Activated naive CD8-positive, alpha-beta T cell treated with anti-CD3 and anti-CD28 coated beads, Interleukin-2, amount 50 U/mL, for 24 hours (primary cell): ENCODE measurements at regions not wholly inside any gene's neighbourhood (a gene's known extent, or its start where the extent isn't known, plus 50 kb on each side); places are given as distances from the start of the nearest gene placed in this dataset.
A peak's percentile ranks its signal among the peaks of the same experiment; 100 is the strongest.

ENCODE experiments used
- ATAC-seq: fragments of 150-1000 bp; cut with Tn5 transposase; one replicate; pipeline ENCODE4 v1.10.0; 2021
- DNase-seq: peaks from one replicate; pipeline ENCODE4 v3.0.0; 2021
- H3K27ac Mint-ChIP-seq: one replicate; pipeline ENCODE4 v1.8.0; 2021; ENCODE audit warnings: mild to moderate bottlenecking, mixed read lengths
- H3K27me3 Mint-ChIP-seq: one replicate; pipeline ENCODE4 v1.8.0; 2021; ENCODE audit warnings: mixed read lengths
- H3K36me3 Mint-ChIP-seq: one replicate; pipeline ENCODE4 v1.8.0; 2021; ENCODE audit warnings: low read depth, mixed read lengths
- H3K4me1 Mint-ChIP-seq: one replicate; pipeline ENCODE4 v1.8.0; 2021; ENCODE audit warnings: mixed read lengths
- H3K4me3 Mint-ChIP-seq: one replicate; pipeline ENCODE4 v1.8.0; 2021; ENCODE audit warnings: mild to moderate bottlenecking, moderate library complexity, mixed read lengths
- H3K9me3 Mint-ChIP-seq: one replicate; pipeline ENCODE4 v1.8.0; 2021; ENCODE audit warnings: mixed read lengths

DNA sequence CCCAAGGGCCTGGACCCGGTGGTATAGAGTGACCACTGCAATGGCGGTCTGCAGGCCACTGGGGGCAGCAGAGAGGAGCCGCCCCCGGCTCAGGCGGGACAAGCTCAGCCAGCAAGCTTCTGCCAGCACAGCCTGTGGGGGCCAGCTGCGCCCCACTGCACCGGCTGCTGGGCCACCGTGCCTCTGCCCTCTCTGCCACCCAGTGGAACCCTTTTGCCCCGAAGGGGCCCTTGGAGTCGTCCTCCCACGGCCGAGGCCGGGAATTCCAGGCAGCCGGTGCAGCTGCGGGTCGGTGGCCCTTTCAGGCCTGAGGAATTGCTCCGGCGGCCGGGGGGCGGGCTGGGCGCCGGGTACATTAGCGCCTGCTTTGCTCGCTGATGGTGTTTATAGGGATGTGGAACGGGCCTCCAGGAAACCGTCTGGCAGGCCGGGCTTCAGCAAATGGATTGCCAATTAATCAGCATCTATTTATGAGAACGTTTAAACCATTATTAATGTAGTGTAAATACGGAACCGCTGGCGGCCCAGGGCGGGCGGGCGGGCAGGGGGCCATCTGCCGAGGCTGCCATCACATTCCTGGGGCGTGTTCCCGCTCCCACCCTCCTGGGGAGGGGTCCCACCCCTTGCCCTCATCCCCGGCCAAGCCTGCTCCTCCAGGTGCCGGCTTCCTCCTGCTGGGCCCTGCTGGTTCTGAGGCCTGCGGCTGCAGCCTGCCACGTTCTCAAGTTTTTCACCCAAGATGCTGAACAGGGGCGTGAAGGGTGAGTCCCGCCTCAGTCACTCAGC is 127.4 kb downstream of the BARX1 start:
- DNase-seq = peak; percentile 49
- Mint-ChIP-seq H3K4me3 (no peak overlapping the region), H3K27me3 (peaks cover 36% of the 10 kb centered on the region), H3K36me3 (no peaks in the 10 kb centered on the region), H3K27ac (no peak overlapping the region), H3K9me3 (no peaks in the 10 kb centered on the region), H3K4me1 (peaks cover 6% of the 10 kb centered on the region)
- peak; percentile 71 for ATAC-seq

GRCh38 chr9:93826905-93827544 is 128.1 kb downstream of the BARX1 start:
- Mint-ChIP-seq H3K4me1 (peaks cover 6% of the 10 kb centered on the region), H3K27me3 (peaks cover 40% of the 10 kb centered on the region), H3K4me3 (no peak overlapping the region), H3K36me3 (no peaks in the 10 kb centered on the region), H3K9me3 (no peaks in the 10 kb centered on the region), H3K27ac (no peak overlapping the region)
- DNase-seq = no peak
- ATAC-seq = no peak

DNA sequence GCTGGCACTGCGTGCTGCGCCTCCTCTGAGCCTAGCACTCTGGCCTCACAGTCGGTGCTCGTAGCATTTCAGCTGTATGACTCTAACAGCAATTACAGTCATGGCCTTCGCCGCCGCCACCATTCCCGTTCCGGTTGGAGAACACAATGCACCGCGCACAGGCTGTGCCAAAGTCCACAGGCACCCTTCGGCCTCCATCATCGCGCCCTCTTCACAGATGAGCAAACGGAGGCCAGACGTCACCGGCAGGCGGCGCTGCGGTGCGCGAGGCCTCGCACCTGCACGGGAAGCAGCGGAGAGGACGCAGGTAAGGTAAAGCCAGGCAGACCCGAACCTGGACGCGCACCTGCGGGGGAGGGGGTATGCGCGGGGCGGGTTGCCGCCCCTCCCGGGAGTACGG is 128.9 kb downstream of the BARX1 start:
- no peak for ATAC-seq

DNA sequence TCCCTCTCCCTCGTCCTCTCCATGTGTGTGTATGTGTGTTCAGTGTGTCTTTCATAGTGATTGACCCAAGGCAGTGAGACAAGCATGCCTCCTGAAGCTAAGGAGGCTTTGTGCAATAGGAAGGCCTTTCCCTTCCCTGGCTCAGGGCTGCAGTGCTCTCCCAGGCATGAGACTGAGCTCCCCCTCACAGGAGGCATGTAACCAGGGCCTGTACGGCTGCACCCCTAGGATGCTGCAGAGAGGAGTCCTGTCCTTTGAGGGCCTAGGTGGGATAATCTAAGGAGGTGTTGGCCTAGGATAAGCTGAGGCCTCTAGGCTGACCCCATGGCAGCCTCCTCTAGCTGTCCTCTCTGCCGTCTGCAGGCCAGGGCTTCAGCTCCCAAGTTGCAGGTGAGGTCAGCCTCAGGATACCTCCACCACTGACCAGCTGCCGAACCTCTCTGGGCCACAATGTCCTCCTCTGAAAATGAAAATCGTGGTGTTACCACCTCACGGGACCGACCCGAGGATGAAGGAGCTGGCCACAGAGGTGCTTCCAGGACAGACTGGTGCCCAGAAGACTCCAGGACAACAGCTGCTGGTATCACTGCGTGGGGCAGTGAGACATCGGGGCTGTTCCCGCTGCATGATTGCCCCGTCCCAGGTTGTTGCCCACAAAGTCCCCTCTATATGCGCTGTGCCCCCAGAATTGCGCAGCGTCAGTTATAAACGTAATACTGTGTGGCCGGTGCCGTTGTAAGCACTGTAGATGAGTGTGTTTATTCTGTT is 129.6 kb downstream of the BARX1 start:
- ATAC-seq (no peak), DNase-seq (no peak)
- Mint-ChIP-seq H3K4me1 (peaks cover 6% of the 10 kb centered on the region), H3K27ac (no peak overlapping the region), H3K36me3 (no peaks in the 10 kb centered on the region), H3K27me3 (peaks cover 38% of the 10 kb centered on the region), H3K4me3 (no peak overlapping the region), H3K9me3 (no peaks in the 10 kb centered on the region)

More for the DNA sequence above, 128.9 kb downstream of the BARX1 start:
- Mint-ChIP-seq H3K9me3 (no peaks in the 10 kb centered on the region), H3K36me3 (no peaks in the 10 kb centered on the region), H3K4me1 (peaks cover 6% of the 10 kb centered on the region), H3K4me3 (no peak overlapping the region), H3K27ac (no peak overlapping the region), H3K27me3 (peaks cover 43% of the 10 kb centered on the region)
- DNase-seq = peak; percentile 64

GRCh38 chr9:93824386-93825294 is 130.5 kb downstream of the BARX1 start:
- ATAC-seq (no peak), DNase-seq (no peak)
- peaks cover 38% of the 10 kb centered on the region for H3K27me3 Mint-ChIP-seq
- H3K36me3 Mint-ChIP-seq = no peaks in the 10 kb centered on the region
- H3K4me3 Mint-ChIP-seq = no peak overlapping the region
- H3K4me1 Mint-ChIP-seq = peaks cover 6% of the 10 kb centered on the region
- no peaks in the 10 kb centered on the region for H3K9me3 Mint-ChIP-seq
- H3K27ac Mint-ChIP-seq = no peak overlapping the region

DNA sequence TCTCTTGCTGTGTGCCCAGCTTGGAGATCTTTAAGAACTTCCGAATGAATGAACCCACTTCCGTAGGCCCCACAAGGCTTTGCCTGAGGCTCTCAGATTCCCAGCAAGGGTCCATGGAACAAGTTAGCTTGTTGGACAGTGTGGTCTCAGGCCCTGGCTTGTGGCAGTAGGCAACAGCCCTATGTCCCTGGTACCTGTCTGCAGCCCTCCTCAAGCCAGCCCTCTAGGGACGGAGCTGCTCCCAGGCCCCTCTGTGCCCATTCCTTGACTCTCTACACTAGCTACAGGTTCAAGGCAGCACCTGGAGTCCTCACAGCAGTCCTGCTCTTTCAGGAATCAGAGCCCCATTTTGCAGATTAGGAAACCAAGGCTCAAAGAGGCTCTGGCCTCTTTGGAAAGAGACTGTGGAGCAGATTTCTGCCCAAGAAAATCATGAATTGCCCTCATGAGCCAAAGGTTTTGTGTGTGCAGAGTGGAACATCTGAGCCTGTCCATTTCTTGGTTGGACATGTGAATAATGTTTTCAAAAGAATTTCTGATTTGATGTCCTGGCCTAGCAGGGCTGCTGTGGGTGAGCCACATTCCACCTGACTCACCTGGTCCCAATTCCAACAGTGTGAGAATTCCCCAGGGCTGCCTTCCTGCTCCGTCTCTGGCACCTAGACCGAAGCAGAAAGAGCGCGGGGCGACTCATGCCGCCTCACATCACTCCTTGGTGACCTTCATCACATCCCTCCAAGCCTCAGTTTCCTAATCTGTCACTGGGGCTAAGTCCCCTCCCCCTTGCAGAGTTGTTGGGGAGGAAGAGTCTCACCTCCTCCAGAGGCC is 131.7 kb downstream of the BARX1 start:
- no peak for DNase-seq
- Mint-ChIP-seq H3K4me1 (peaks cover 6% of the 10 kb centered on the region), H3K27ac (no peak overlapping the region), H3K27me3 (peaks cover 32% of the 10 kb centered on the region), H3K9me3 (no peaks in the 10 kb centered on the region), H3K4me3 (no peak overlapping the region), H3K36me3 (no peaks in the 10 kb centered on the region)
- ATAC-seq = no peak

DNA sequence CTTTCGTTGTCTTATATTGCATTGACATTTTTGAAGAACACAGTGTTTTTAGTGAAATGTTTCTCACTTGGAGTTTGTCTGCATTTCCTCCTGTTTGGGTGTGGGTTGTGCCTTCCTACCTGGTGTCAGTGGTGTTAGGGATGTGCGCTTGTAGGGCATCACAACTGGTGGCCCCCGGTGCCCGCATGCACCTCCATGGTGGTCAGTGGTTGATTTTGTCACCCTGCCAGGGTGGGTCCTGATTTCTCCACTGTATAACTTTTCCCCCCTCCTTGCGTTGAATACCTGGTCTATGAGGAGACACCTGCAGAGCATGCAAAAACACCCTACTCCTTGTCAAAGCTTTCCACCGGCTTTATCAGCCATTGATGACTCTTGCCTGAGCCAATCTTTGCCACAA is 132.9 kb downstream of the BARX1 start:
- Mint-ChIP-seq H3K4me1 (peaks cover 6% of the 10 kb centered on the region), H3K36me3 (no peaks in the 10 kb centered on the region), H3K27ac (no peak overlapping the region), H3K4me3 (no peak overlapping the region), H3K27me3 (peaks cover 32% of the 10 kb centered on the region), H3K9me3 (no peaks in the 10 kb centered on the region)
- ATAC-seq = no peak
- no peak for DNase-seq

DNA sequence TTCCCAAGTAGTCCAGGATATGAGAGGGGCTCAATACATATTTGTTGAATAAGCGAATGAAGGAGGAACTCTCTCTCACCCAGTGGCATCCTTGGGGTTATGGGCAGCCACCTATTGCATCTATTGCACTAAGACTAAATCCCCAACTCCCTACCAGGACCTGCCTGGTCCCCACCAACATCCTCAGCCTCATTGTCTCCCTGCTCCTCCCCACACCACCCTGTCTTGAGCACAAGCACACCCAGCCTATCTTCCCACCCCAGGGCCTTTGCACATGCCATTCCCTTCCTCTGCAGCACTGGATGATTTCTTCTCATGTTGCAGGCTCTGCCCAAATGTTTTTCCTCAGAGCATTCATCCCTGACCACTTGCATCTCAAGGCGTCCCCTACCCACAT is 133.8 kb downstream of the BARX1 start:
- H3K27me3 Mint-ChIP-seq = peaks cover 24% of the 10 kb centered on the region
- H3K4me3 Mint-ChIP-seq = no peak overlapping the region
- ATAC-seq (no peak), DNase-seq (no peak)
- no peak overlapping the region for H3K27ac Mint-ChIP-seq
- no peaks in the 10 kb centered on the region for H3K9me3 Mint-ChIP-seq
- peaks cover 1% of the 10 kb centered on the region for H3K4me1 Mint-ChIP-seq
- H3K36me3 Mint-ChIP-seq = no peaks in the 10 kb centered on the region

DNA sequence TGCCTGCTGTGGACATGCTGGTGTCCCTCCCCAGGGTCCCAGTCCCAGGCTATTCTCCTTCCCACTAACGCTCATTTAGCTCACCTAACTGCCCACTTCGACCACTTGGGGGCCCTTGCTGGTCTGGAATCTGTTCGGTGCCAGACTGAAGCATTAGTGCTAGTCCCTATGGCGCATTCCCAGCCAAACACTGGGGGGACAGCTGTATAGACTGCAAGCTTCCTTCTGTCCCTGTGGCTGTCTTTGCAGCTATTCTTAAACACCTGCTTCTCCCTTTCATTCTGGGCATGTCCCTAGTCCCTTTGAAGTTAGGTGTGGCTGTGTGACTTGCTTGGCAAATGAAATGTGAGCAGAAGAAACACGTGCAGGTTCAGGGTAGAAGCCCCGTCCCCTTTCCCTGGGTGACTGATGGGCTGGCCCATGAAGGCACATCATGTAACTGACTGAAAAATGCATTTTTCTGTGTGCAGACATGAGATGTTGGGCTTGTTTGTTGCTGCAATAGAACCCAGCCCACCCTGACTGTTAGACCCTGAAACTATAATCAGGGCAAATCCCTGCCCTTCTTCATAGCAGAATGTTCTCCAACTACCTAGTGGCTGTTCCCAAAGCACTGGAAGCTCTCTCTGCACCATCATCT is 134.4 kb downstream of the BARX1 start:
- no peaks in the 10 kb centered on the region for H3K9me3 Mint-ChIP-seq
- no peaks in the 10 kb centered on the region for H3K4me1 Mint-ChIP-seq
- ATAC-seq (no peak), DNase-seq (no peak)
- no peaks in the 10 kb centered on the region for H3K36me3 Mint-ChIP-seq
- H3K4me3 Mint-ChIP-seq = no peak overlapping the region
- no peak overlapping the region for H3K27ac Mint-ChIP-seq
- peaks cover 24% of the 10 kb centered on the region for H3K27me3 Mint-ChIP-seq

DNA sequence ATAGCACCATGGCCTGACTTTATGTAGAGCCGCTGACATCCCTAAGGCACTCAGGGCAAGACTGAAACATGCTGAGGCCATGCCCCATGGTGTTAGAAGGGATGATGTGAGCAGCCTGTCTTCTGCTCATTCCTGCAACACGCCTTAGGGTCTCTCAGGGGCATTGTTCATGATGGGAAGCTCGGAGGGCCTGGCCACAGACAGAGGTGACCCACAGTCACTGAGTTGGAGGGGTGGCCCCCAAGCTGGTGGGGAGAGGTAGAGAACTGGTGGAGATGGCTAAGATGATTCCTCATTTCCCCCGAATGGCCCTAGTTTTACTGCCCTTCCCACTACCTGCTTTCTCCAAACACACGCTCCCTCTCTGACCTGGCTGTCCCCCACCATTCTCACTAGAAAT is 135.2 kb downstream of the BARX1 start:
- Mint-ChIP-seq H3K4me3 (no peak overlapping the region), H3K36me3 (no peaks in the 10 kb centered on the region), H3K4me1 (no peaks in the 10 kb centered on the region), H3K27me3 (peaks cover 28% of the 10 kb centered on the region), H3K9me3 (no peaks in the 10 kb centered on the region), H3K27ac (no peak overlapping the region)
- no peak for DNase-seq
- no peak for ATAC-seq

DNA sequence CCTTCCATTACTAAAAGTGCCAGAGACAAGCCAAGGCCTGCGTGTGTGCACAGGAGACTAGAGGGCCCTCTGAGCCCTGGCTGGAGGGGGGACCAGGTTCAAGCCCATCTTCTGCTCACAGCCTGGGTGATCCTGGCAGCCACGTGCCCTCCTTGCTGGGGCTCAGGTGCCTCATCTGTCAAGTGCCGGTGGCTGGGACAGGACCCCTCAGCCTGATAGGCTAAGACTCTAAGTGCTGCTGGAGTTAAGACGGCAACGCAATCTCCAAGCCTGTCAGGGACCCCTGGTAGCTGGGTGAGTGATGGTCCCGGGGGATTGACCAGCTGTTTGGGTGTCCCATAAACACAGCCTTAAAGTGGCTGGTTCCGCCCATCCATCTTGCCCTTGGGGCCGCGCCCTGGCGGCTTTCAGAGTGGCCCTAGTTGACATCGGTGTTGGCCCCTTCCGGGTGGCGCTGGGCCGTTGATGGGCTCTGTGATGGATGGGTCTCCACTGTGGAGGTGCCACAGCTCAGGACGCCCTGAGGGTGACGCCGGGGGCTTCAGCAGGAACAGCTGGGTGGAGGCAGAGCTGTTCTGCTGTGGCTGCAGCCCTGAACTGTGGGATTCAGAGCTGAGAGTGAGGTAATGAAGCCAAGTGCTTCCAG is 136.2 kb downstream of the BARX1 start:
- Mint-ChIP-seq H3K4me3 (no peak overlapping the region), H3K36me3 (no peaks in the 10 kb centered on the region), H3K27ac (no peak overlapping the region), H3K27me3 (peaks cover 20% of the 10 kb centered on the region), H3K4me1 (no peaks in the 10 kb centered on the region), H3K9me3 (no peaks in the 10 kb centered on the region)
- ATAC-seq (no peak), DNase-seq (no peak)

DNA sequence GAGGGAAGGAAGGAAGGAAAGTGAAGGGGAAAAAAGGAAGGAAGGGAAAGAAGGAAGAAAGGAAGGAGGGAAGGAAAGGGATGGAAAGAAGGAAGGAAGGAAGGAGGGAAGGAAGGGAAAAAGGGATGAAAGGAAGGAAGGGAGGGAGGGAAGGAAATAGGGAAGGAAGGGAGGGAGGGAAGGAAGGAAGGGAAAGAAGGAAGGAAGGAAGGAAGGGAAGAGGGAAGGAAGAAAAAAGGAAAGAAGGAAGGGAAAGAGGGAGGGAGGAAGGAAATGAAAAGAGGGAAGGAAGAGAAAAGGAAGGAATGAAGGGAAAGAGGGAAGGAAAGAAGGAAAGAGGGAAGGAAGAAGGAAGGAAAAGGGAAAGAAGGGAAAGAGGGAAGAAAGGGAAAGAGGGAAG is 136.9 kb downstream of the BARX1 start:
- Mint-ChIP-seq H3K36me3 (no peaks in the 10 kb centered on the region), H3K27me3 (peaks cover 23% of the 10 kb centered on the region), H3K9me3 (no peaks in the 10 kb centered on the region), H3K27ac (no peak overlapping the region), H3K4me1 (no peaks in the 10 kb centered on the region), H3K4me3 (no peak overlapping the region)
- DNase-seq (no peak), ATAC-seq (no peak)

DNA sequence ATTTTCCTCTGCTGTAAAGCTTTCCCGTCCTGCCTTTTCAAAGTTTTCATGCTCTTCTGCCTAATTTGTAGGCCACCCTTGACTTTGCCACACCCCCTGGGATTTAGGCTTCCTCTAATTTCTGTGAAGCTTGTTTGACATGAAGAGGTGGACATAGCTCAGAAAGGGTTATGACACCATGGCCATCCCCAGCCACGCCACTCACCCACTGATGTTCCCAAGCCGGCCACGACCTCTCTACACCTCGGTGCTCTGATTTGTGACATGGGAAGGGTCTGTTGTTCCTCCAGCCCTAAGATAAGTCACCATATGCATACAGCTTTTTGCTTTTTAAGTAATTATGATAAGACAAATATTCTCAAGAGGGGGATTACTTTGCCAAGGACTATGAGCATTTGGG is 139.5 kb downstream of the BARX1 start:
- DNase-seq (no peak), ATAC-seq (no peak)
- Mint-ChIP-seq H3K4me1 (no peaks in the 10 kb centered on the region), H3K27me3 (peaks cover 15% of the 10 kb centered on the region), H3K27ac (no peak overlapping the region), H3K4me3 (no peak overlapping the region), H3K9me3 (no peaks in the 10 kb centered on the region), H3K36me3 (no peaks in the 10 kb centered on the region)
